GM12873 (cell line): ENCODE measurements at regions not wholly inside any gene's neighbourhood (a gene's known extent, or its start where the extent isn't known, plus 50 kb on each side); places are given as distances from the start of the nearest gene placed in this dataset.

Source experiments
- CTCF ChIP-seq: IDR thresholded peaks from 2 replicates; pipeline ENCODE4 v1.5.1; 2012; ENCODE audit warnings: low read depth, mild to moderate bottlenecking, moderate library complexity, low read length, control low read depth; ENCODE audit not compliant: insufficient read depth; ENCODE audit errors: missing control alignments

- no peak for TF ChIP-seq CTCF
These were observed 105.3 kb downstream of the SLC6A15 start for GRCh38 chr12:84807249-84807648.

- no peak for TF ChIP-seq CTCF
These were observed 107.1 kb downstream of the SLC6A15 start for GRCh38 chr12:84805474-84805858.

- TF ChIP-seq CTCF: no peak
These were observed 107.7 kb downstream of the SLC6A15 start for GRCh38 chr12:84804691-84805473.

- no peak for TF ChIP-seq CTCF
These were observed 108.9 kb downstream of the SLC6A15 start for GRCh38 chr12:84803661-84804060.

GRCh38 chr12:84802161-84802560 lies 110.4 kb downstream of the SLC6A15 start:
- no peak for TF ChIP-seq CTCF

- no peak for TF ChIP-seq CTCF
These were observed 118.8 kb downstream of the SLC6A15 start for GRCh38 chr12:84793558-84794367.

- TF ChIP-seq CTCF: no peak
These were observed 121.2 kb downstream of the SLC6A15 start for GRCh38 chr12:84791444-84791843.
